ENCODE measurements at regions not wholly inside any gene's neighbourhood (a gene's known extent, or its start where the extent isn't known, plus 50 kb on each side); places are given as distances from the start of the nearest gene placed in this dataset.

- TF ChIP-seq ZNF318 (IDR thresholded peaks at IDR 0.05; ENCODE audit: borderline replicate concordance in 1 of 2, low read depth in 1 of 2) (no peak), ZNF217 (CRISPR knock-in tag; IDR thresholded peaks at IDR 0.05) (no peak), BRD4 (IDR thresholded peaks at IDR 0.05) (no peak), THAP12 (CRISPR knock-in tag; IDR thresholded peaks at IDR 0.05) (no peak)
Observed at GRCh38 chr18:51248685-51249084, 51.2 kb upstream of the MEX3C start (continued).

Measured in K562 (cell line).